H1 (cell line): ENCODE measurements at regions not wholly inside any gene's neighbourhood (a gene's known extent, or its start where the extent isn't known, plus 50 kb on each side); places are given as distances from the start of the nearest gene placed in this dataset.

ENCODE experiments used
- ATF3 ChIP-seq: IDR thresholded peaks from 2 replicates; pipeline ENCODE4 v1.6.1; 2011; ENCODE audit warnings: low read depth, mild to moderate bottlenecking, low read length; ENCODE audit not compliant: insufficient read depth
- KDM5A ChIP-seq: fragments of 200-600 bp; IDR thresholded peaks from 2 replicates; pipeline ENCODE4 v1.7.1; 2012; ENCODE audit warnings: mild to moderate bottlenecking, low read length, inconsistent platforms, mixed read lengths
- SP4 ChIP-seq: IDR thresholded peaks from 2 replicates; pipeline ENCODE4 v1.6.1; 2012; ENCODE audit warnings: low read length, inconsistent platforms
- SUZ12 ChIP-seq: fragments of 200-600 bp; sonication (generic); IDR thresholded peaks from 2 replicates; pipeline ENCODE4 v1.6.1; 2012; ENCODE audit warnings: mild to moderate bottlenecking, inconsistent platforms, low read length, moderate library complexity, mixed read lengths
- TAF1 ChIP-seq: IDR thresholded peaks from 2 replicates; pipeline ENCODE4 v1.6.1; 2011; ENCODE audit warnings: mild to moderate bottlenecking, low read depth, low read length
- TCF12 ChIP-seq: IDR thresholded peaks from 2 replicates; pipeline ENCODE4 v1.6.1; 2011; ENCODE audit warnings: low read depth, mild to moderate bottlenecking, low read length

GRCh38 chr5:53180538-53180937 is 71.0 kb upstream of the MOCS2 start (continued):
- TF ChIP-seq SP4: no peak
- no peak for TF ChIP-seq TAF1
- TF ChIP-seq SUZ12: no peak
- no peak for TF ChIP-seq KDM5A
- TF ChIP-seq ATF3: no peak
- no peak for TF ChIP-seq TCF12
